ENCODE measurements at regions not wholly inside any gene's neighbourhood (a gene's known extent, or its start where the extent isn't known, plus 50 kb on each side); places are given as distances from the start of the nearest gene placed in this dataset.

GRCh38 chr20:58008866-58009265, 219.6 kb downstream of the ANKRD60 start (continued):
- no peak for TF ChIP-seq ZNF462 (CRISPR knock-in tag; IDR thresholded peaks at IDR 0.05)

GRCh38 chr20:58008413-58008812, 220.0 kb downstream of the ANKRD60 start:
- no peak for DNase-seq (ENCODE audit: low spot score)
- no peak for TF ChIP-seq ZNF462 (CRISPR knock-in tag; IDR thresholded peaks at IDR 0.05)
- no peak for TF ChIP-seq EZH2 (IDR thresholded peaks at IDR 0.05; ENCODE audit: low read depth, unreplicated experiment)
- TF ChIP-seq CREB1 (CRISPR knock-in tag; IDR thresholded peaks at IDR 0.05; ENCODE audit: low read depth), result no peak
- TF ChIP-seq ZNF114 (CRISPR knock-in tag; IDR thresholded peaks at IDR 0.05), result no peak
- no peak for TF ChIP-seq EZH2phosphoT487 (IDR thresholded peaks at IDR 0.05; ENCODE audit: unreplicated experiment)
- TF ChIP-seq CTCF (conservative IDR thresholded peaks at IDR 0.05; ENCODE audit: low read depth in 2 of 2), result no peak
- TF ChIP-seq JUNB (IDR thresholded peaks at IDR 0.05; ENCODE audit: unreplicated experiment), result no peak
- TF ChIP-seq POLR2AphosphoS5 (IDR thresholded peaks at IDR 0.05; ENCODE audit: low read depth), result no peak
- no peak for TF ChIP-seq ZNF331 (CRISPR knock-in tag; IDR thresholded peaks at IDR 0.05; ENCODE audit: low read depth)

More at GRCh38 chr20:58008413-58008812, 220.0 kb downstream of the ANKRD60 start:
- Histone ChIP-seq H3K36me3 (ENCODE audit: insufficient read depth) (no peaks in the 10 kb centered on the region), H3K79me2 (replicated peaks; ENCODE audit: insufficient read depth) (no peaks in the 10 kb centered on the region), H3K4me3 (no peak overlapping the region), H3K27me3 (ENCODE audit: insufficient read depth) (no peaks in the 10 kb centered on the region), H4K20me1 (replicated peaks; ENCODE audit: insufficient read depth) (no peaks in the 10 kb centered on the region), H3K4me2 (no peak overlapping the region), H3K27ac (ENCODE audit: low read depth) (no peak overlapping the region), H2AFZ (no peak overlapping the region), H3K9me2 (ENCODE audit: insufficient read depth) (no peaks in the 10 kb centered on the region), H3F3A (replicated peaks; ENCODE audit: low read depth) (no peaks in the 10 kb centered on the region), H3K4me1 (ENCODE audit: insufficient read depth) (peaks cover 5% of the 10 kb centered on the region; the same call in 1 of the 2 replicates)
- Mint-ChIP-seq H3K9me3 (peaks cover 4% of the 10 kb centered on the region; the same call in 2 of the 3 replicates), H3K27ac (no peak overlapping the region), H3K4me3 (no peak overlapping the region), H3K4me1 (peaks cover 9% of the 10 kb centered on the region), H3K36me3 (ENCODE audit: low read depth) (no peaks in the 10 kb centered on the region), H3K27me3 (ENCODE audit: insufficient read depth, low read depth, poor library complexity) (peaks cover 12% of the 10 kb centered on the region)
- no peak for ATAC-seq
